ENCODE measurements at regions not wholly inside any gene's neighbourhood (a gene's known extent, or its start where the extent isn't known, plus 50 kb on each side); places are given as distances from the start of the nearest gene placed in this dataset.

- TF ChIP-seq, protein P1, sequence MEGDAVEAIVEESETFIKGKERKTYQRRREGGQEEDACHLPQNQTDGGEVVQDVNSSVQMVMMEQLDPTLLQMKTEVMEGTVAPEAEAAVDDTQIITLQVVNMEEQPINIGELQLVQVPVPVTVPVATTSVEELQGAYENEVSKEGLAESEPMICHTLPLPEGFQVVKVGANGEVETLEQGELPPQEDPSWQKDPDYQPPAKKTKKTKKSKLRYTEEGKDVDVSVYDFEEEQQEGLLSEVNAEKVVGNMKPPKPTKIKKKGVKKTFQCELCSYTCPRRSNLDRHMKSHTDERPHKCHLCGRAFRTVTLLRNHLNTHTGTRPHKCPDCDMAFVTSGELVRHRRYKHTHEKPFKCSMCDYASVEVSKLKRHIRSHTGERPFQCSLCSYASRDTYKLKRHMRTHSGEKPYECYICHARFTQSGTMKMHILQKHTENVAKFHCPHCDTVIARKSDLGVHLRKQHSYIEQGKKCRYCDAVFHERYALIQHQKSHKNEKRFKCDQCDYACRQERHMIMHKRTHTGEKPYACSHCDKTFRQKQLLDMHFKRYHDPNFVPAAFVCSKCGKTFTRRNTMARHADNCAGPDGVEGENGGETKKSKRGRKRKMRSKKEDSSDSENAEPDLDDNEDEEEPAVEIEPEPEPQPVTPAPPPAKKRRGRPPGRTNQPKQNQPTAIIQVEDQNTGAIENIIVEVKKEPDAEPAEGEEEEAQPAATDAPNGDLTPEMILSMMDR (IDR thresholded peaks at IDR 0.05 in 8 of 11, conservative IDR thresholded peaks at IDR 0.05 in 3 of 11) = no peak
- TF ChIP-seq POLR2AphosphoS5 (IDR thresholded peaks at IDR 0.05) (no peak), POLR2A (IDR thresholded peaks at IDR 0.05) (no peak)
These were observed 530.6 kb downstream of the TOX3 start for GRCh38 chr16:52016387-52016786.
